Sigmoid colon (tissue), 6 donors: ENCODE measurements at regions not wholly inside any gene's neighbourhood (a gene's known extent, or its start where the extent isn't known, plus 50 kb on each side); places are given as distances from the start of the nearest gene placed in this dataset.

Source experiments
- DNase-seq: peaks from one replicate; pipeline ENCODE4 v3.0.0-alpha.2; 2019
- H3K27ac ChIP-seq, 4 donors: fragments of 200-600 bp; sonication (generic); one replicate each; pipeline ENCODE4 v1.5.1; 2016 to 2019; ENCODE audit warnings: mild to moderate bottlenecking in 1 of 4
- H3K27me3 ChIP-seq, 3 donors: fragments of 200-600 bp; sonication (generic); one replicate each; pipeline ENCODE4 v1.5.1; 2019; ENCODE audit warnings: mild to moderate bottlenecking in 1 of 3
- H3K36me3 ChIP-seq, 4 donors: fragments of 200-600 bp; sonication (generic); one replicate each; pipeline ENCODE4 v1.5.1; 2016 to 2019
- H3K4me1 ChIP-seq, 4 donors: fragments of 200-600 bp; sonication (generic); one replicate each; pipeline ENCODE4 v1.5.1; 2017 to 2019
- H3K4me3 ChIP-seq, 4 donors: fragments of 200-600 bp; sonication (generic); one replicate each; pipeline ENCODE4 v1.5.1; 2017 to 2019; ENCODE audit warnings: mild to moderate bottlenecking in 2 of 4, moderate library complexity in 1 of 4
- H3K9me3 ChIP-seq, 4 donors: fragments of 200-600 bp in 3 of 4; sonication (generic) in 3 of 4; one replicate each; pipeline versions ENCODE4 v1.5.1 to v1.6.1; 2013 to 2019
- CTCF ChIP-seq, 4 experiments: fragments of 450-650 bp in 3 of 4; fragments of 200-600 bp in 1 of 4; IDR thresholded peaks; one replicate each; pipeline ENCODE4 v1.5.1; 2016 to 2019; ENCODE audit warnings: antibody characterized with exemption in 4 of 4, mild to moderate bottlenecking in 3 of 4, moderate library complexity in 2 of 4
- EP300 ChIP-seq, 4 donors: sonication (generic); formaldehyde crosslinking; IDR thresholded peaks; one replicate each; pipeline ENCODE4 v1.6.1; 2017; ENCODE audit warnings: antibody characterized with exemption in 4 of 4
- POLR2A ChIP-seq, 2 donors: fragments of 450-650 bp; IDR thresholded peaks; one replicate each; pipeline ENCODE4 v1.6.1; 2016; ENCODE audit warnings: antibody characterized with exemption in 2 of 2, mild to moderate bottlenecking in 2 of 2, moderate library complexity in 2 of 2
- POLR2AphosphoS5 ChIP-seq, 4 donors: sonication (generic); formaldehyde crosslinking; IDR thresholded peaks; one replicate each; pipeline ENCODE4 v1.6.1; 2017; ENCODE audit warnings: antibody characterized with exemption in 4 of 4
- WGBS, 2 donors: extraction: QIAGEN DNeasy Blood & Tissue Kit; methylation state at CpG; one replicate each; pipeline ENCODE4 v1.1.7; 2013; 5-methylcytosine and 5-hydroxymethylcytosine counted together
- intact Hi-C: fragments of 100-400 bp; cut with DNase I; formaldehyde crosslinking; loops from one replicate; pipeline ENCODE4 v1.15.1; 2023
- donor health status: healthy with polysubstance abuse.
- donor health status: healthy.

- H3K27me3 ChIP-seq = no peaks in the 10 kb centered on the region
- no peaks in the 10 kb centered on the region for H3K9me3 ChIP-seq
- TF ChIP-seq CTCF (IDR thresholded peaks at IDR 0.05) = no peak
- no peak for TF ChIP-seq POLR2A (IDR thresholded peaks at IDR 0.05)
- no peak for TF ChIP-seq EP300 (IDR thresholded peaks at IDR 0.05)
- TF ChIP-seq POLR2AphosphoS5 (IDR thresholded peaks at IDR 0.05) = no peak
- no peak for DNase-seq
- no peak overlapping the region for H3K4me3 ChIP-seq
- H3K36me3 ChIP-seq = no peaks in the 10 kb centered on the region
- no peak overlapping the region for H3K27ac ChIP-seq
- intact Hi-C loops = no loop called here
- no peaks in the 10 kb centered on the region for H3K4me1 ChIP-seq
These were observed 72.5 kb downstream of the AGTR2 start for GRCh38 chrX:116243039-116243438.

GRCh38 chrX:116246261-116246660, 75.7 kb downstream of the AGTR2 start:
- no peaks in the 10 kb centered on the region for H3K9me3 ChIP-seq
- no peaks in the 10 kb centered on the region for H3K4me1 ChIP-seq
- intact Hi-C loops = no loop called here
- no peak for TF ChIP-seq POLR2A (IDR thresholded peaks at IDR 0.05)
- no peak for TF ChIP-seq EP300 (IDR thresholded peaks at IDR 0.05)
- no peak for TF ChIP-seq POLR2AphosphoS5 (IDR thresholded peaks at IDR 0.05)
- no peak for TF ChIP-seq CTCF (IDR thresholded peaks at IDR 0.05)
- DNase-seq = no peak
- H3K27ac ChIP-seq = no peak overlapping the region
- H3K27me3 ChIP-seq = no peaks in the 10 kb centered on the region
- no peaks in the 10 kb centered on the region for H3K36me3 ChIP-seq
- WGBS, 2 donors = 63 to 67% methylated on average over 2 of the region's 2 CpGs
- H3K4me3 ChIP-seq = no peak overlapping the region

GRCh38 chrX:116267511-116268040, 97.0 kb downstream of the AGTR2 start:
- H3K27ac ChIP-seq = no peak overlapping the region
- no peaks in the 10 kb centered on the region for H3K27me3 ChIP-seq
- no peak overlapping the region for H3K4me3 ChIP-seq
- H3K9me3 ChIP-seq = no peaks in the 10 kb centered on the region
- no peak for DNase-seq
- intact Hi-C loops = no loop called here
- H3K36me3 ChIP-seq = no peaks in the 10 kb centered on the region
- H3K4me1 ChIP-seq = no peaks in the 10 kb centered on the region
- TF ChIP-seq POLR2A (IDR thresholded peaks at IDR 0.05) (no peak), EP300 (IDR thresholded peaks at IDR 0.05) (no peak), CTCF (IDR thresholded peaks at IDR 0.05) (no peak), POLR2AphosphoS5 (IDR thresholded peaks at IDR 0.05) (no peak)
- WGBS, 2 donors = 84 to 87% methylated on average over 3 of the region's 3 CpGs

GRCh38 chrX:116272322-116272721, 101.8 kb downstream of the AGTR2 start:
- Histone ChIP-seq H3K9me3 (no peaks in the 10 kb centered on the region), H3K27me3 (no peaks in the 10 kb centered on the region), H3K27ac (no peak overlapping the region), H3K4me1 (no peaks in the 10 kb centered on the region), H3K4me3 (no peak overlapping the region), H3K36me3 (no peaks in the 10 kb centered on the region)
- no peak for DNase-seq
- TF ChIP-seq POLR2A (IDR thresholded peaks at IDR 0.05) (no peak), EP300 (IDR thresholded peaks at IDR 0.05) (no peak), CTCF (IDR thresholded peaks at IDR 0.05) (no peak), POLR2AphosphoS5 (IDR thresholded peaks at IDR 0.05) (no peak)
- intact Hi-C loops = no loop called here
- 26 to 42% methylated on average over 3 of the region's 3 CpGs for WGBS, 2 donors

GRCh38 chrX:116272861-116273260, 102.3 kb downstream of the AGTR2 start:
- intact Hi-C loops = no loop called here
- Histone ChIP-seq H3K4me3 (no peak overlapping the region), H3K4me1 (no peaks in the 10 kb centered on the region)

More at GRCh38 chrX:116272861-116273260, 102.3 kb downstream of the AGTR2 start:
- H3K9me3 ChIP-seq = no peaks in the 10 kb centered on the region
- no peaks in the 10 kb centered on the region for H3K27me3 ChIP-seq
- no peaks in the 10 kb centered on the region for H3K36me3 ChIP-seq
- TF ChIP-seq POLR2A (IDR thresholded peaks at IDR 0.05) = no peak
- TF ChIP-seq CTCF (IDR thresholded peaks at IDR 0.05) = no peak
- TF ChIP-seq EP300 (IDR thresholded peaks at IDR 0.05) = no peak
- no peak for TF ChIP-seq POLR2AphosphoS5 (IDR thresholded peaks at IDR 0.05)
- no peak for DNase-seq
- H3K27ac ChIP-seq = no peak overlapping the region
